Spleen (tissue), 7 donors: ENCODE measurements at regions not wholly inside any gene's neighbourhood (a gene's known extent, or its start where the extent isn't known, plus 50 kb on each side); places are given as distances from the start of the nearest gene placed in this dataset.

ENCODE experiments used
- POLR2AphosphoS5 ChIP-seq, 3 donors: sonication (generic); formaldehyde crosslinking; IDR thresholded peaks; one replicate each; pipeline ENCODE4 v1.5.1; 2017; ENCODE audit warnings: antibody characterized with exemption in 3 of 3
- TF ChIP-seq, protein P1 (sequence below), 11 experiments: fragments of 200-600 bp in 7 of 11; fragments of 450-650 bp in 4 of 11; sonication (generic) in 4 of 11; IDR thresholded peaks in 8 of 11; conservative IDR thresholded peaks in 3 of 11; 1 replicate in 7 of 11; 2 replicates in 4 of 11; pipeline versions ENCODE4 v1.4.0 to v1.8.0; 2016 to 2021; ENCODE audit warnings: antibody characterized with exemption in 11 of 11, inconsistent platforms in 4 of 11, mild to moderate bottlenecking in 1 of 11
- donor health status: DM: no; HTN: no; CAD: no; lungs with moderate emphysema.
- donor health status: DM: no; HTN: no; CAD: no.
- donor health status: DM: no; HTN: no; CAD: no.

- TF ChIP-seq, protein P1, sequence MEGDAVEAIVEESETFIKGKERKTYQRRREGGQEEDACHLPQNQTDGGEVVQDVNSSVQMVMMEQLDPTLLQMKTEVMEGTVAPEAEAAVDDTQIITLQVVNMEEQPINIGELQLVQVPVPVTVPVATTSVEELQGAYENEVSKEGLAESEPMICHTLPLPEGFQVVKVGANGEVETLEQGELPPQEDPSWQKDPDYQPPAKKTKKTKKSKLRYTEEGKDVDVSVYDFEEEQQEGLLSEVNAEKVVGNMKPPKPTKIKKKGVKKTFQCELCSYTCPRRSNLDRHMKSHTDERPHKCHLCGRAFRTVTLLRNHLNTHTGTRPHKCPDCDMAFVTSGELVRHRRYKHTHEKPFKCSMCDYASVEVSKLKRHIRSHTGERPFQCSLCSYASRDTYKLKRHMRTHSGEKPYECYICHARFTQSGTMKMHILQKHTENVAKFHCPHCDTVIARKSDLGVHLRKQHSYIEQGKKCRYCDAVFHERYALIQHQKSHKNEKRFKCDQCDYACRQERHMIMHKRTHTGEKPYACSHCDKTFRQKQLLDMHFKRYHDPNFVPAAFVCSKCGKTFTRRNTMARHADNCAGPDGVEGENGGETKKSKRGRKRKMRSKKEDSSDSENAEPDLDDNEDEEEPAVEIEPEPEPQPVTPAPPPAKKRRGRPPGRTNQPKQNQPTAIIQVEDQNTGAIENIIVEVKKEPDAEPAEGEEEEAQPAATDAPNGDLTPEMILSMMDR (IDR thresholded peaks at IDR 0.05 in 8 of 11, conservative IDR thresholded peaks at IDR 0.05 in 3 of 11): no peak
- TF ChIP-seq POLR2AphosphoS5 (IDR thresholded peaks at IDR 0.05): no peak
These were observed 115.7 kb downstream of the TMEM114 start for GRCh38 chr16:8474587-8474986.
